CD1c-positive myeloid dendritic cell (primary cell): ENCODE measurements at regions not wholly inside any gene's neighbourhood (a gene's known extent, or its start where the extent isn't known, plus 50 kb on each side); places are given as distances from the start of the nearest gene placed in this dataset.

Source experiments
- DNase-seq: peaks from one replicate; pipeline ENCODE4 v3.0.0-alpha.2; 2016; ENCODE audit errors: extremely low spot score

DNA sequence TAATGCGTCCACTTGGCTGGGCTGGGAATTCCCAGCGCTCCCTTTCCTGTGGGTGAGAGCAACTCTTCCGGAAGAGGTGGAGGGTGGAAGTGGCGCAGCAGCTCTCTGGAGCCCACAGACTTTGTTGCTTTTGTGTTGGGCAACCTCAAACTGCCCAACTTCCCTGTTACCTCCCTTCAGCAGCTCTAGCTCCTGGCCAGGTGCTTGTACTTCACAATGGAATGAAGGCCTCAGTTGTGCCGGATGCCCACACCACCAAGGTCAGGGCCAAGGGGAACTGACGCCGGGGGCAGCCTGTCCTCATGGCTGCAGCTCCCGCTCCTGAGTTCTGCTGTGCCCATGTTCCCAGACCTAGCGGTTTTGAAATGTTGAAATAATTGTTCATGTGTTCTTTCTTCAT, 322.9 kb downstream of the GALR1 start:
- no peak for DNase-seq

DNA sequence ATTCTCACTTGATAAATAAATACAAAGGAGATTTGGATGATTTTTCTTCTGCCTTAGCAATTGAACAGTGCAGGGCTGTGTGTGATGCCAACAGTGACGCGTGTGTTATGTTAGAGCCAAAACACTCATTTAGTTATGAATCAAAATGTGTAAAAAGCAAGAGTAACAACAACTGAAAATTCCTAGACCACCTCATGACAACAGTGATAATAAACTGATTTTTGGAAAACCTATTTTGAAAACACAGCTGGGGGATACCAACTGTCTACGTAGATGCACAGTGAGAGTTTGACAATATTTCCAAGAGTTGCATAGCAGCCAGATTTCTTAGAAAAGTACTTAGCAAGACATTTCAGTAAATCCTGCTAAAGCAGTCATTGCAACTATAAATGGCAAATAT, 323.9 kb downstream of the GALR1 start:
- DNase-seq: no peak

DNA sequence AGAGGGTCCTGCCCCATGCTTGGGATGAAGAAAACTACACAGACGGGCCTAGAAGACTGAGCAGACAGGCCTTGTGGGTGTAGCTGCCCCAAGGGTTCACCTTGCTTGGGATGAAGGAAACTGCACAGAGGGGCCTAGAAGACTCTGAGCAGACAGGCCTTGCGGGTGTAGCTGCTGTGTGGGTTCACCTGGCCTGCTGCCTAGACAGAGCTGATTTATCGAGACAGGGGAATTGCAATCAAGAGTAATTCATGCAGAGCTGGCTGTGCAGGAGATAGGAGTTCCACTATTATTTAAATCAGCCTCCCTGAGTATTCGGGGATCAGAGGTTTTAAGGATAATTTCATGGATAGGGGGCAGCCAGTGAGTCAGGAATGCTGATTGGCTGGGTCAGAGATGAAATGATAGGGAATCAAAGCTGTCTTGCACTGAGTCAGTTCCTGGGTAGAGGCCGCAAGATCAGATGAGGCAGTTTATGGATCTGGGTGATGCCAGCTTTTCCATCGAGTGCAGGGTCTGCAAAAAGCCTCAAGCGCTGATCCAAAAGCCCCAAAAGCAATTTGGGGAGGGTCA, 341.4 kb downstream of the GALR1 start:
- DNase-seq: no peak

DNA sequence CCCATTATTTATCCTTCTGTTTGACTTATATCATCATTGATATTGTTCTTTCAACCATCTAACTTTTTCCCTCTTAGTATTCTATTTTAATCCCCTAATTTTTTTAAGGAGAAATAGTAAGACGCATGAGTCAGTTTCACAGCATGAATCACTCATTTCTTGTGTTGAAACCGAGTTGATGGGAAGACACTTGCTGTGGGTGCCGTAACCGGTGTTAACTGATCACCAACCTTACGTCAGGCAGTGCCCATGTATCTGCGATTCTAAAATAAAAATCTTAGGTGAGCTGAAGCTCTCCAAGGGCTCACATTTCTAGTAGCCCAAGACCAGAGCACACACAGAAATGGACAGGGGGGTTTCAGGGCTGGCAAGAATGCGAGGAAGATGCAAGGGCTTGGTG, 348.1 kb downstream of the GALR1 start:
- no peak for DNase-seq

DNA sequence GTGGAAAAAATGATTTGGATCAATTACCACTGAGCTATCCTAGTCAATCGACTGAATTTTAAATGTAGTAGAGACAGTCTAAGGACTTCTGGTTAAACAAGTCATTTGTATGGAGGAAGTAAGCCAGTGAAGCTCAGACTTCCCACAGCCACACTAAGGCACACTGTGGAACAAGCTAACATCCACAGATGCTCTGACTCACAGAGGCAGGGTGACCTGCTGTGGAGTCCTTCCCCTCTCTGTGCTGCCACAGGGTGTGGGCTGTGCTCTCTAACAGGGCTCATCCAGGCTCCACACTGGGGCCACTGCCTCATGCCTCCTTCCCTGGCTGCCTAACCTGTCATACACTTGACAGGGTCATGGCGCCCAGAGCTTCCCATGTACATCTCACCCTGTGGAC, 351.0 kb downstream of the GALR1 start:
- DNase-seq: no peak

DNA sequence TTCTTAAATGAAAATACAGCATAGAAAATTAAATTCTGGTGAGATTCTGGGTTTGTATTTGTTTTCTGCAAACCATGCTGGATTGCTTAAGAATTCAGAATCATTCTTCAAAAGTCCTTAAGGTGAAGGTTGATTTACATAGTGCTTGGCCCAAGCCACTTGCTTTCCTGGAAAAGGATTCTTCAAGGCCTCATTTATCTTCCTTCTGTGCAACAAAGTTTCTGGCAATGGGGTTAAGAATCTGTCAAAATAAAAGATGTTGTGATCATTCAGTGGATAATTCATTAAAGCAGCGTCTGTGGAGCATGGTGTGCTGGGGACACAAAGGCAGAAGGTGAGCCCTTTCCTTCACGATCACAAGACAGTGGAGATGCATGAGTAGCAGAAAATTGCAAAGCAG, 351.9 kb downstream of the GALR1 start:
- no peak for DNase-seq

DNA sequence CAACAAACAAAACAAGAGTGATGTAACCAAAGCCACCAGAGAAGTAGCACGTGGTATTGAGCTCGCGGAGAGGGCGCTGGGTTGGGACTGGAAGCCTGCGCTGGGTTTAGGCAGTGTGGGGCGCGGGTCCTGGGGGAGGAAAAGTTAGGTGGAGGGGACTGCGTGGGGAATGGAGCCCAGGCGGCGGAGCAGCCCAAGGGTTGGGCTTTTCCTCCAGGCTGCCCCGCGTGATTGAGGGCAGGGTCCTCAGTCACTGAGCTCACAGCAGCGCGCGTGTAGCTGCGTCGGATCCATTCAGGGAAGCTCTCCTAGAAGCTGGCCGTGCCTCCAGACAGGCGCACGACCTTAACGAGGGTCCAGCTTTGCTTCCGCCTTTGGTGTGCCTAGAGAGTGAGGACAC, 357.4 kb downstream of the GALR1 start:
- no peak for DNase-seq

DNA sequence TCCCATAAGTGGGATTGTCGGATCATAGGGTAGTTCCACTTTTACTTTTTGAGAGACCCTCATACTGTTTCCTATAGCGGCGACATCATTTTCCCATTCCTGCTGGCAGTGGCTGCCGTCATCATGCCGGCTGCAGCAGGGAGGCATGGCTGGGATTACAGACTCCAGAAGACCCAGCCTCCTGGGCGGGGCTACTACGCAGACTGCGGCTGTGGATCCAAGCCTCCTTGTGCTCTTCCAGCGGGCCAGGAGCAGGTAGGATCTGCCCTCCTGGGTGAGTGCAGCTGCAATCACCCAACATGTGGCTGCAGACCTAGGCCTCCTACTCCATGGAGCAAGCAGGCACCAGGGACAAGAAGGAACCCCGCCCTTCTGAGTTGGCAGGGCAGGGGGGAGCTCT, 359.2 kb downstream of the GALR1 start:
- no peak for DNase-seq

DNA sequence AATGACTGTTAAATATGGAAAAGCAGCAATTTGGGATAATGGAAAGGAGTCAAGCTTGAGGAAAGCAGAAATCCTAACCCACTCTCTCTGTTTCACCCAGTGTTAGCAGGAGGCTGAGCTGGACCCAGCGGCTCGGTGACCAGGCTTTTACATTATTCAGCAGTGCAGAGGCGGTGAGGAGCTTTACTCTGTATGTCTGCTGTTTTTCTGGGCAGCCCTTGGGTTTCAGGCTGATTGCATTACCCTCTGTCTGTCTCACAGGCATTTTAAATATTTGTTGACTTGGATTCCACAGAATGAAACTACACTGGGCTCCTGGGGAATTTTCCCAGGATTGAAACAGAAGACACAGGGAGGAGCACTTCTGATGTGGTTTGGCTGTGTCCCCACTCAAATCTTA, 368.0 kb downstream of the GALR1 start:
- DNase-seq: no peak

DNA sequence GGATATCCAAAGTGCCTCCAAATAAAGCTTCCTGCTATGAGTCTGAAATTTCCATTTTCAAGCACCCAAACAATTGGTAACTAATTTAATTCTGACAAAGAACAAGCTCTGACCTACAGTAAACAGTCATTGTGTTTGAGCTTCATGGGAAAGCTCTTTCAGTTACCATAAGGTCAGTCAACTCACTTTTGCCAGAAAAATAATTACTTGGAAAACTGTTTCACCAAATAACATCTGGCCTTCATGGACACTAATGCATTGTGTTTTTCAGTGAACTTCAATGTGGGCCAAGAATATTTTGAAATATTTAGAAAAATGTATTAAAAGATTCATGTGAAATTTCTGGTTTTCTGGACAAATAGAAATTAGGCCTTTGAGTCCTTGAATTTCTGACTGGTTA, 369.9 kb downstream of the GALR1 start:
- DNase-seq: no peak

DNA sequence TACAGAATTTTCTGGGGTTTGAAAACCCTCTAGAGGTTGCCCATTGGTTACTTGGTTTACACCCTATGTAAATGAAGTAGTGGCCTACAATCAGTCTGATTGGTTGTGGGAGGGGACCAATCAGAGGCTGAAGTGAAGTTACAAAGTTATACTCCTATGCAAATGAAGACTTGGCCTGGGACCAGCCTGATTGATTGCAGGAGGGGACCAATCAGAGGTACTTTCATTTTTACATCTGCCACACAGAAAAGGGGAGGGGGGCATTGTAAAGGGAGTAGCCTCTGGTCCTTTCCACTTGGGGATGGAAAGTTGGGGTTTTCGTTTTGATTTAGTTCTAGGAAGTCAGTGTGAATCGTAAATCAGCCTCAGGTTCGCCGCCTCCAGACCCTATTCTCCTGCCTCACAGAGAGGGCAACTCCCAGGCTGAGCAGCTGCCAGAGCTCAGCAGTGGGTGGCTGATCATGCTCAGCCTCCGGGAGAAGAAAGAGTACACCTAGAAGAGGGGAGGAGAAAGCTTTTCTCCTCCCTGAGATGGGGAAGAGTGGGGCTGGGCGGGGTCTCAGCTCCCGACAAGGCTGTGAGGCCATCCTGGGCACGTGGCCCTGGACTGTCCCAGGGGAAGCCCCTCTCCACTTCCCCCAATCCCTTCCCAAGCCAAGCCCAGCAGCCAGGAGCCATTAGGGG, 372.5 kb downstream of the GALR1 start:
- no peak for DNase-seq

DNA sequence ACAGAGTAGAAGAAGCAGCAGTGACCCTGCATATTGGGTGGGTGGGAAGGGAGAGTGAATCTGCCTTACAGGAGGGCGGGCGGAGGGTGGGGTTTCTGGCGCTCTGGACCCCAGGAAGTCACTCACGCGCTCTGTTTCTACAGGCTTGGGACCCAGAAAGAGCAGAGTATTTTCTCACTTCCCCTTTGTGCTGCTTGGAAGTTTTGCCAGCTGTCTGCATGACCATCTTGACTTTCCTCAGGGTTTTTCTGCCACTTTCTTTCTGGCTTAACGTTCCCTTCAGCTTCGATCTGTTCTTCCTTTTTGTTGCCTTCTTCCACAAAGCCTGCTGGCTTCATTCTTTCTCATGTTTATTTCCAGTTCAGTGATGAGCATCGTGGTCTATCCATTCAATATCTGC, 383.1 kb downstream of the GALR1 start:
- DNase-seq: no peak

DNA sequence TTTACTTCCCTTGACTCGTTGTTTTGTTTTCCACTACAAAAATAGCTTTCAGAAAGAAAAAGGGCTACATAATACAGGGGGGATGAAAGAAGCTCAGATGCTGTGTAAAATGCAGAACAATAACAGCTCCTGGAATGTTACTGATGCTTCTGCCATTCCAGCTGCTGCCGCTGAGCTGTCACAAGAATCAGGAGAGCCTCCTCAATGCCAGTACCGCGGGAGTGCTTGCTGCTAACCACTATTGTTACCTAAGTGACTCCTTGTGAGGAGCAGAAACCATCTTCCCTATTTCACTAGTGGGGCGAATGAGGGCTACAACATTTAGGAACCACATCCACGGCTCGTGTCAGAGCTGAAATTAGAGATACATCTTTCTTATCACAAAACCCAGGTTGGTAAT, 384.8 kb downstream of the GALR1 start:
- DNase-seq: no peak

DNA sequence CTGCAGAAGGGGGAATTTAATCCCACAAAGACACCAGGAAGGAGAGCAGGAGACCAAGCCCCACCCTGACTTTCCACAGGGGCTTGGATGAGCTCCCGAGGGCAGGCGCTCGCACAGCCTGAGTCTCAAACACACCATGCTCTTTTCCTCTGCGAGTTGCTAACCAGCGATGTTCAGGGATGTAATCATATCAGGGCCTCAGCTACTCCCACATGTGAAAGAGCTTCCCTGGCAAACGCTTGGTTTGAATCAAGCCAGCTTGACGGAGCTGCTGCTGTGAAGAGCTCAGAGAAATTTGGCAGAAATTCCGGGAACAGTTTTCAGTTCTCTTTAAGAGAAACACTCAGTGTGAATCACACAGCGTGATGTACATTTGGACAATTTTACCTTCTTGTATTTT, 385.8 kb downstream of the GALR1 start:
- DNase-seq: no peak

DNA sequence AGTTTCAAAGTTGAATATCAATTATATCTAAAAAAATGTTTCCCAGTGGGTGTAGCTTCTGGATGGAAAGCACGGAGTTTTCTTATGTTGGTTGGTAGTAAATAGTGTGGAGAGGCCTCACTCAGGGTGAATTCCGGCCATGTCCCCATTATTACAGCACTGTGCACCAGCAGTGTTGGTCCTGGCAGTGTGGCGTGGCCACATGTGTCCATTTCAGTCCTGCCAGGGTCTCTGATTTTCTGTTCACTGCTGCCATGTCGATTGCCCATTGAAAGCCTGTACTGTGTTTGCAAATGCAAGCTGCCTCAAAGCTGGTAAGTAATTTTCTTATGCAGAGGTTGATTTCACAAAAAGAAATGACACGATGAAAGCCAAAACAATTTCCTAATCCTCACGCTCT, 386.2 kb downstream of the GALR1 start:
- DNase-seq: no peak

DNA sequence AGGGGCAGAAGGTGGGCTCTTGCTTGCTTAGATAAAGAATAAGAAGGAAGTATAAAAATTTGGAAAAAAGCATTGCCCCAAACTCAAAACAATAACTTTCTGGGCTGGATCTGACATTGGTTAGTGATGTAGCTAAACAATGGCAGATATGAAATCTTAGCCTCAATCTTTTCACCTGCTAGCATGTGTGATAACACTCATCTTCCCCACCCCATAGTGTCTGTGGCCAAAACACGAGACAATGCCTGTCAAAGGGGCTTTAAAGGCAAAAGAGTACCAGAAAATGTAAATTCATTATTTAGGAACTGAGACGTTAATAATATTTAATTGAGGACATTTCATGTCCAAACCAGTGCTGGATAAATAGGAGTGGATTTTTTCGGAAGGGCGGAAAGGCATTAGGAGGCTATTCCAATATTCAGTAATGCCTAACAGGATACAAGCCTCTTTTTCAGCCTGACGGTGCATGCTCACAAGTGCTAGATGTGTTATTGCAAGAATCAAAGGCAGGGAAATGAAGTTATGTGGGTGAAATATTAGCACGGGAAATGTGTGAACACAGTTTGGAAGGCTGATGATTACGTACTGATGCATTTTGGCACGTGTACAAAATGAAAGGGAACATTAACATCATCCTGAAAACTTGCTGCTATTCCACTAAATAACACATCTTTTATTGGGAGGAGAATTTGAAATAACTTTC, 395.7 kb downstream of the GALR1 start:
- DNase-seq: no peak

DNA sequence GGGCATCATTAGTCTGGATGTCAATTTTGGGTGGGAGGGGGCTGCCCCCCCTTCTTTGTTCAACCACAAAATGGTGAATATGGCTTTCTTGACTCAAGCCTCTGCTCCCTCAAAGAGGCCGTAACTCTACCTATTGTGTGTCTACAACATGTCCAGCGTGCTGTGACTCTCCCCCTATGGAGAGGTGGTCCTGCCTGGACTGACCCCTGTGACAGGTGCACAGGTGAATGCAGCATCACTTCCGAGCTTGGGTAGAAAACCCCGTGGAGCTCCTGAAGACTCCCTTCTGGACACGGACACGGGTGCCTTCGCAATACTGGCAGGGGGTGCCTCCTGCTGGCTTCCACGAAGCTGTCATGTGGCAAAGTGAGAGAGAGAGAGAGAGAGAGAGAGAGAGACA, 397.8 kb downstream of the GALR1 start:
- DNase-seq: no peak

DNA sequence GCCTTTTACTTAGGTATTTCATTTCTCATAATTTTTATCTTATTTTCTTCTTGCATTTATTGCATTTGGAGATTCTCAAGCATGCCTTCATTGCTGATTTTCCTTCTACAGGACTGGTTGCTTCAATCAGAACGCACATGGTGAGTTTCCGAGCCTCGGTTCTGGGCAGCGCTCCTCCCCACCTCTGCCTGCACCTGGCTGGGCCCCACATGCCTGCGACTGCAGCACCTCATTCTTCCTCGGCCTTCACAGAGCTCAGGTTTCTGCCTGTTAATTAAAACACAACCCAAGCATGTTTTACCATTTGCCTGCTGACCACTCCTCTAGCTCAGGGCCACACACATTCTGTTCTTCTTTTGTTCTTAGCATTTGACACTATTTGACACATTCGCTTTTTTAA, 398.8 kb downstream of the GALR1 start:
- DNase-seq: no peak

DNA sequence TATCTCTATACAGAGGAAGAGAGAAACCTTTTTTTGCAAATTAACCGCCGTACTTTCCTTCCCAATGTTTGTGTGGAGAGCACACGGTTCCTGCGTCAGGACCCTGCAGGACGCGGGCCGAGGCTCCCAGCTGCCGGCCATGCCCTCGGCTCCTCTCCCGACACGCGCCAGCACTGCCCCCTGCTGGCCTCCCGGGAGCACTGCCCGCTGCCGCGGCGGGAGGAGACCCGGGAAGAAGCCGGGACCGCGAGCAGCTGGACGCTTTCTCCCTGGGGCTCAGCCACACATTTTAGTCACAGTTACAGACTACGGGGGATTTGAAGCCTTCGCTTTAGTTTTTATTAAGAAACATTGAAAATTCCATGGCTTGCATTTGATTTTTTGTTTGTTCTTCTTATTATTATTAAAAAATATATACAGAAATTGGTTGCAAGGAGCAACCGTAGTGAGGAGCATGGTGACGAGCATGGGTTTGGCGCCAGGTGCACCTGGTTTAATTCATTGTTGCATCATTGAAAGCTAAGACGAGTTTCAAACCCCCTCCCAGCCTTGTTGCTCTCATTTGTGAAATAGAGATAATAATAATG, 401.2 kb downstream of the GALR1 start:
- peak; percentile 77 for DNase-seq

DNA sequence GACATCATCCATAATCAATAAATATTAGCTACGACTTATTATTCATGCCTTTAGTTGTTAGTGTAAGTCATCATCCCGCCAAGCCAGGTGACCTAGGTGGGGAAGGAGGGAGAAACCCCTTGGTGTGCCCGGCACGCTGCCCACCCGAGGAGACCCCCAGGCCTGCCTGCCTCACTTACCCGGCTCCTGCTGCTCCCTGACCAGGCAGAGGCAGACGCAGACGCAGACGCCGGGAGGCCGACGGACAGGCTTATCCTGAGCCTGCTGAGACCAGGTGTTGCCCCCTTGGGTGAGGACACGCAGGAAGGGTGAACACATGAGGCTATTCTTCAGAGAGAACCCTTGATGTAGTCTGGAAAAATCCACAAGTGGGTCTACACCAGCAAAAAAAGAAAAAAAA, 401.8 kb downstream of the GALR1 start:
- DNase-seq: no peak

DNA sequence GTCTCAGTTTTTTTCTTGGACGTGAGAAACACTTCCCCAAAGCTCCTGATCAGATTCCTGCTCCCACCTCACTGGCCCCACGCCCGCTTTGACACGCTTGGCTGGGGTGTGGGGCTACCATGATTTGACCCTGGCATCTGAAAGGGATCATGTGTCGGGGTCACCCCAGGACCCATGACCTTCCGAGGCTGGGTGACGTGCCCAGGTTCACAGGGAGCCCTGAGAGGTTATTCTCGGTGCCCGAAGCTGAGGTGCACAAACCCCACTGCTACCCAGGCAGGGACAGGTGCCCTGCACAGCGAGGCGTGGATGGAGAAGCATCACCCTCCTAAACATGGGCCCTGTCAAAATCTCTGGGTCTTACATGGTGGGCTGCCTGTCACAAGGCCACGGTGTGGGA, 404.1 kb downstream of the GALR1 start:
- DNase-seq: no peak

DNA sequence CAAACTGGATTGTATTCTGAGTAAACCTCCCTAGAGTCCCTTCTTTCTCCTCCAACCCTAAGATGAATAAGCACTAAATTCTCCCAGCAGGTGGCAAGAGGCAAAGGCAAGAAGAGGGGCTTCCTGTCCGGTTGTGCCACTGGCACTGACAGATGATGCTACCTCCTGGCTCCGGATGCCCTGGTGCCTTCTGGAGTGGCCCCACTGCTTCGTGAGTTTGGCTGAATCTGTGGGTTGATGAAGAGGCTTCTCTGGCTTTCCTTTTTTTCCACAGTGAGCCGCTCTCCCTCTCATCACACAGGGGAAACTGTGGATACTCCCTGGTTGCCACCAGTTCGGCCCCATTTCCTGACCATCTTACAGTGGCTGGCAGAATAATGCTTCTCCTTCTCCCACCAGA, 404.7 kb downstream of the GALR1 start:
- DNase-seq: no peak

DNA sequence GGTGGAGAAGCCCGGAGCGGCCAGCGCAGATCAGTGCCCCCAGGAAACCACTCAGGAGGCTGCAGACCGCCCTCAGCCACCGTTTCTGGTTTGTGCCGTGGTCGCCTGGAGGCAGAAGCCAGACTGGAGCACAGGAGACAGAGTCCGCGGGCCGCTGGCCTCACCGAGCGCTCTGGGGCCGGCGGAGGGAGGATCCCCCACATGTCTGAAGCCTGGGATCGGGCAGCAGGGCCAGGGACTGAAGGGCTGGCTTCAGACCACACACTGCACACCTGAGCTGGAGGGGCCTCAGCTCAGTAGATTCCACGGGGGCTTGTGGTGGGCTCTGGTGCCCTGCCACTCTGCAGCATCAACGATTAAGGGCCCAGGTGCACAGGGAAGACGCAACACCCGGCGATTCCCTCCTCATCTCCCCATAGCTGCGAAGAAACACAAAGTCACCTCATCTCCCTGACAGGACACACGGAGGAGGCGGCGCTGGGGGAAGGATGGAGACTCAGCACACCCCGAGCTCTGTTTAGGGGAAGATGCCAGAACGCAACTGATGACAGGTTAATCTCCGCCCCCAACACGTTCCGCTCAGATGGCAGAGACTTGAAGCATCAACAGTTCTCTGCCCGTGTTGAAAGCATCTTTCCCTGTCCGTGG, 408.1 kb downstream of the GALR1 start:
- no peak for DNase-seq
